ENCODE measurements at regions not wholly inside any gene's neighbourhood (a gene's known extent, or its start where the extent isn't known, plus 50 kb on each side); places are given as distances from the start of the nearest gene placed in this dataset.

DNA sequence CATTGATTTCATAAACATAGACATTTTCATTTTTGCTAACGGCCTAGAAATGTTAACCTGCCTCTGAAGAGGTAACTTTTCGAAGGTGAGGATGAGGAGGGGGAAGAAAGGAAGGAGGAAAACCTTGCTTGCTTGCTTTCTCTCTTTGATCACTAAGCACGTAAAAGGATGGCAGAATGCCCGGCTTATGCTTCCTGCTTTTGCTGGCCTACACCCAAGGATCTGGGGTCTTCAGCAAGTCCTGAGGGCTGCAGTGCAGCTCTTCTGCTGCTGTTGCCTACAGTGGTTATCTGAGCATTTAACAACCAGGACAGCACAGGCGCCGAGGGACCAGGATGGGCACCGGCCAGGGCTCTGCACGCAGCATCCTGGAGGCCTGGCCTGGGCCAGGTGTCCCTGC, 150.8 kb upstream of the TAB2 start:
- WGBS, 3 donors = 51 to 56% (median 56%) methylated on average over 8 of the region's 8 CpGs
- no peak for DNase-seq
- Histone ChIP-seq H3K9me3 (no peaks in the 10 kb centered on the region), H3K27me3 (no peaks in the 10 kb centered on the region), H3K4me3 (no peak overlapping the region), H3K4me1 (ENCODE audit: insufficient read depth) (no peaks in the 10 kb centered on the region), H3K27ac (no peak overlapping the region), H3K36me3 (no peaks in the 10 kb centered on the region)
- intact Hi-C loops (cut with DNase I) = no loop called here
- no peak for TF ChIP-seq EP300 (IDR thresholded peaks at IDR 0.05)
- TF ChIP-seq, protein P1, sequence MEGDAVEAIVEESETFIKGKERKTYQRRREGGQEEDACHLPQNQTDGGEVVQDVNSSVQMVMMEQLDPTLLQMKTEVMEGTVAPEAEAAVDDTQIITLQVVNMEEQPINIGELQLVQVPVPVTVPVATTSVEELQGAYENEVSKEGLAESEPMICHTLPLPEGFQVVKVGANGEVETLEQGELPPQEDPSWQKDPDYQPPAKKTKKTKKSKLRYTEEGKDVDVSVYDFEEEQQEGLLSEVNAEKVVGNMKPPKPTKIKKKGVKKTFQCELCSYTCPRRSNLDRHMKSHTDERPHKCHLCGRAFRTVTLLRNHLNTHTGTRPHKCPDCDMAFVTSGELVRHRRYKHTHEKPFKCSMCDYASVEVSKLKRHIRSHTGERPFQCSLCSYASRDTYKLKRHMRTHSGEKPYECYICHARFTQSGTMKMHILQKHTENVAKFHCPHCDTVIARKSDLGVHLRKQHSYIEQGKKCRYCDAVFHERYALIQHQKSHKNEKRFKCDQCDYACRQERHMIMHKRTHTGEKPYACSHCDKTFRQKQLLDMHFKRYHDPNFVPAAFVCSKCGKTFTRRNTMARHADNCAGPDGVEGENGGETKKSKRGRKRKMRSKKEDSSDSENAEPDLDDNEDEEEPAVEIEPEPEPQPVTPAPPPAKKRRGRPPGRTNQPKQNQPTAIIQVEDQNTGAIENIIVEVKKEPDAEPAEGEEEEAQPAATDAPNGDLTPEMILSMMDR (IDR thresholded peaks at IDR 0.05) = no peak
- TF ChIP-seq POLR2A (IDR thresholded peaks at IDR 0.05) = no peak

DNA sequence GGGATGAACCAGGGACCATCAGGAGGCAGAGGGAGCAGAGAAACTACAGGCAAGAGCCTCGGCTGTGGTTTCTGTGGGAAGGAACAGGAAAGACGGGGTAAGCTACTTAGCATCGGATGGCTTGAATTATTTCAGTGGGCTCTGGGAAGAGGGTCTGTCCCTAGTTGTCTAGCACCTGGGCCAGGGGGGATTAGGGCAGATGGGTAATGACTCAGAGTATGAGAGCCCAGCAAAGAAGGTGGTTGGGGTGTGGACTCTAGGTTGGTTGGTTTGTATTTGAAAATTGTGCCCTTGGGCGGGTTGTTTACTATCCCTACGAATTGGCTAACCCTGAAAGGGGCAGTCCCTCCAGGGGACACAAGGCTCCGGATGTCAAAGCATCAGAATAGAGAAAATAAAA, 148.5 kb upstream of the TAB2 start:
- no peaks in the 10 kb centered on the region for H3K4me1 ChIP-seq (ENCODE audit: insufficient read depth)
- DNase-seq = no peak
- H3K36me3 ChIP-seq = no peaks in the 10 kb centered on the region
- intact Hi-C loops (cut with DNase I) = no loop called here
- WGBS, 3 donors = 88 to 91% (median 89%) methylated on average over 6 of the region's 6 CpGs
- H3K27me3 ChIP-seq = no peaks in the 10 kb centered on the region
- no peak overlapping the region for H3K27ac ChIP-seq
- TF ChIP-seq POLR2A (IDR thresholded peaks at IDR 0.05) (no peak), EP300 (IDR thresholded peaks at IDR 0.05) (no peak)
- TF ChIP-seq, protein P1 (IDR thresholded peaks at IDR 0.05) = no peak
- no peak overlapping the region for H3K4me3 ChIP-seq
- H3K9me3 ChIP-seq = no peaks in the 10 kb centered on the region

DNA sequence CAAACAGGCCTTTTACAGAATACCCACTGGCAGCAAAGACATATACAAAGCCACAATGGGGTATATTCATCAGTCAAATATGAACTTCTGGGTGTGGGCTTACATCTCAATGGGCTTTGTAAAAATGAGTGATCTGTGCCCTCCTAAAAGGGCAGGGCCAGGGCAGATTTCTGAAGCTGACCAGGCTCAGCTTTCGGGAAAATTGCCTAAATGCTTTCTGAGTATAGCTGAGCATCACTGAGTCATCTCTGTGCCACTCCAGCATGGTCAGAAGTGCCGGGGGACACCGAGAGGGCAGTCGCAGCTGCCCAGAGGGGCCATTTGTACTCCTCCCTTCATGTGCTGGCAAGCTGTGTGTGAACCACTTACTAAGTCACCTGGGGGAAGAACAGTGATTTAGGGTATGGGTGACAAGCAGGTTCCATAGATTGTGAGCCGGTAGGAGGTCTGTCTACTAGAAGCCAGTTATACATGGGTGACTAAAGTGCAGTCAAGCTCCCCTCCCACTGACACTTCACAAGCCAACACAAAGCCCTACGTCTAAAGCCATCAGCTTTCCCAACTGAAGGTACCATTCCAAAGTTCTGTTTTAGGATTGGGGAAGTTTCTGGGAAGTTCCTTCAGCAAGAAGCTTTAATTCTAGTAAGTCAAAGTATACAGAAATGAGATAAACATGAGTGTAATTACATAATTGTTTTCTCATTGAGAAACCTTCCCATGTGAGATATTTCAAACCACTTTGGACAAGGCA, 147.6 kb upstream of the TAB2 start:
- intact Hi-C loops (cut with DNase I) = no loop called here
- DNase-seq = peak in 1 of 5 donors; percentile 23

DNA sequence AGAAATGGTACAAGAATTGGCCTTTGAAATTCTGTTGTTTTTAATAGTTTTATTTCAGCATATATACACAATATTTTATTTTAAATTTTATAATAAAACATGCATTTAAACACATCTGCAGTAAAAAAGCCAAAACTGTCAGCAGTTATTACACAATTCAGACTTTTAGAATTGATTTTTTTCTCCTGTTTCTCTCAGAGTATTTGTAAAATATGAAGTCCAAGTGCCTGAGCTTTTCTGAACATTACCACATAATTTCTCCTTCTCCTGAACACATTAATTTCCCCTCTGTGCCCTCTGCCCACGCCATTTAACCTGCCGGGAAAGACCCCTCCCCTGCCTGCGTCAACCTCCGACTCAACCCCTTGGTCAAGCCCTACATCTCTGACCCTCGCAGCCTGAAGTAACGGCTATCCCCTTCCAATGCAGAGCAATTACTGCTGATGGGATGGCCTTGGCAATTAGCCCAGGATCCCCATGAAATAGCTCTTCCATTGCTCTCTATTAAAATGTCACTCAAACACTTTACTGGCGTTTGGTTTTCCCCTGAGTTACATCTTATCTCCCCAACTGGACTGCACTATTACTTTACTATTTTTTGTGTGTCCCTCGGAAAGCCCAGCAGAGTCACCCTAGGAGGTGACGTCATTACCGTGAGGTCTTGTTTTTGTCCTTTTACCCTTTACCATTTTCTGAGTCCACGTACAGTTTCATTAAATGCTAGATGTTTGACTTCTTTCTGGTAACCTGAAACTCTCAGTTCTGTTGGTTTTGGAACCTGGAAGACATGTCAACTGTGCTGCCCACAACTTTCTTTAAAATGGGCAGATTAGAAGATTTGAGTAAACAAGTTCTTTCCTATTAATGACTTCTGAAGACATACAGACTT, 146.7 kb upstream of the TAB2 start:
- intact Hi-C loops (cut with DNase I) = no loop called here
- peak in 2 of 5 donors; percentile 33 to 43 for DNase-seq
- 44 to 58% (median 51%) methylated on average over 11 of the region's 11 CpGs for WGBS, 3 donors
- H3K4me1 ChIP-seq (ENCODE audit: insufficient read depth) = no peaks in the 10 kb centered on the region
- no peak overlapping the region for H3K27ac ChIP-seq
- no peaks in the 10 kb centered on the region for H3K36me3 ChIP-seq
- no peak overlapping the region for H3K4me3 ChIP-seq
- H3K27me3 ChIP-seq = no peaks in the 10 kb centered on the region
- no peak for TF ChIP-seq EP300 (IDR thresholded peaks at IDR 0.05)
- no peak for TF ChIP-seq POLR2A (IDR thresholded peaks at IDR 0.05)
- TF ChIP-seq, protein P1 (IDR thresholded peaks at IDR 0.05) = no peak
- H3K9me3 ChIP-seq = no peaks in the 10 kb centered on the region

More for the DNA sequence above, 147.6 kb upstream of the TAB2 start:
- no peak overlapping the region for H3K4me3 ChIP-seq
- H3K4me1 ChIP-seq (ENCODE audit: insufficient read depth) = no peaks in the 10 kb centered on the region
- H3K27ac ChIP-seq = no peak overlapping the region
- no peaks in the 10 kb centered on the region for H3K36me3 ChIP-seq
- H3K27me3 ChIP-seq = no peaks in the 10 kb centered on the region
- TF ChIP-seq EP300 (IDR thresholded peaks at IDR 0.05) (no peak), POLR2A (IDR thresholded peaks at IDR 0.05) (no peak)
- TF ChIP-seq, protein P1 (IDR thresholded peaks at IDR 0.05) = no peak
- WGBS, 3 donors = 66 to 88% (median 81%) methylated on average over 4 to 6 of the region's 6 CpGs
- no peaks in the 10 kb centered on the region for H3K9me3 ChIP-seq
